Ascending aorta (tissue), 2 donors: ENCODE measurements at regions not wholly inside any gene's neighbourhood (a gene's known extent, or its start where the extent isn't known, plus 50 kb on each side); places are given as distances from the start of the nearest gene placed in this dataset.

Source experiments
- DNase-seq, 2 donors: peaks; one replicate each; pipeline ENCODE4 v3.0.0-alpha.2; 2019; ENCODE audit warnings: low spot score in 2 of 2
- H3K27ac ChIP-seq, 2 donors: fragments of 200-600 bp; sonication (generic); one replicate each; pipeline ENCODE4 v1.5.1; 2016 to 2017; ENCODE audit warnings: mild to moderate bottlenecking in 1 of 2
- H3K27me3 ChIP-seq: fragments of 200-600 bp; sonication (generic); one replicate; pipeline ENCODE4 v1.5.1; 2017
- H3K36me3 ChIP-seq, 2 donors: fragments of 200-600 bp; sonication (generic); one replicate each; pipeline ENCODE4 v1.5.1; 2016
- H3K4me1 ChIP-seq, 2 donors: fragments of 200-600 bp; sonication (generic); one replicate each; pipeline ENCODE4 v1.5.1; 2016 to 2017; ENCODE audit warnings: mild to moderate bottlenecking in 1 of 2
- H3K4me3 ChIP-seq, 2 donors: fragments of 200-600 bp; sonication (generic); one replicate each; pipeline ENCODE4 v1.5.1; 2016 to 2017; ENCODE audit warnings: mild to moderate bottlenecking in 1 of 2
- H3K9me3 ChIP-seq, 2 donors: fragments of 200-600 bp; sonication (generic); one replicate each; pipeline ENCODE4 v1.5.1; 2016
- intact Hi-C: fragments of 100-400 bp; cut with DNase I; formaldehyde crosslinking; loops from one replicate; pipeline ENCODE4 v1.15.1; 2023
- TF ChIP-seq, protein P1 (sequence below), 3 experiments: fragments of 200-600 bp in 2 of 3; fragments of 450-650 bp in 1 of 3; sonication (generic) in 2 of 3; IDR thresholded peaks; one replicate each; pipeline ENCODE4 v1.5.1; 2016 to 2019; ENCODE audit warnings: antibody characterized with exemption in 3 of 3, mild to moderate bottlenecking in 1 of 3, moderate library complexity in 1 of 3

DNA sequence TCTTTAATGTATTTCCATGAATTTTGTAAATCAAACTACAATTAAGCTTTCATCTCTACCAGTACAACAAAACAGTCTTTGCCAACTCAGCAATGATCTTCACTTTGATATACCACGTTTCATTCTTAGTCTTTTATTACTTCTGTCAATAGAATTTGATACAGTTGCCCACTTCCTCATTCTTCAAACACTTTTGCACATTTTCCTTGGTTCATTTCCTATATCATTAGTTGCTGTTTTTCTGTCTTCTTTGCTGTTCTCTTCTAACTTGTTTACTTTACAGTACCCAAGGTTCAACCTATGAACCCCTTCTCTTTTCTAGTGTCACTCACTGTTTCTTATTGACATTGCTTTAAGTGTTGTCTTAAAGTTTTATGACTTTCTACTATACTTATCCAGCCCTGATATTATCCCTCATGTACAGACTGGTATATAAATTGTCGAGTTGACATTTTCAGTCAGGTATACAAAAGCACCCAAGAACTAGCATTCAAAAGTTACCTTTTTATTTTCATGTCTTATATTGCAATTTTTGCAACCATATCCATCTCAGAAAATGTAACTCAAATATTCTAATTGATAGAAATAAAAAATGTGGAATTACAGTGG is 903.1 kb downstream of the NSUN3 start:
- TF ChIP-seq, protein P1, sequence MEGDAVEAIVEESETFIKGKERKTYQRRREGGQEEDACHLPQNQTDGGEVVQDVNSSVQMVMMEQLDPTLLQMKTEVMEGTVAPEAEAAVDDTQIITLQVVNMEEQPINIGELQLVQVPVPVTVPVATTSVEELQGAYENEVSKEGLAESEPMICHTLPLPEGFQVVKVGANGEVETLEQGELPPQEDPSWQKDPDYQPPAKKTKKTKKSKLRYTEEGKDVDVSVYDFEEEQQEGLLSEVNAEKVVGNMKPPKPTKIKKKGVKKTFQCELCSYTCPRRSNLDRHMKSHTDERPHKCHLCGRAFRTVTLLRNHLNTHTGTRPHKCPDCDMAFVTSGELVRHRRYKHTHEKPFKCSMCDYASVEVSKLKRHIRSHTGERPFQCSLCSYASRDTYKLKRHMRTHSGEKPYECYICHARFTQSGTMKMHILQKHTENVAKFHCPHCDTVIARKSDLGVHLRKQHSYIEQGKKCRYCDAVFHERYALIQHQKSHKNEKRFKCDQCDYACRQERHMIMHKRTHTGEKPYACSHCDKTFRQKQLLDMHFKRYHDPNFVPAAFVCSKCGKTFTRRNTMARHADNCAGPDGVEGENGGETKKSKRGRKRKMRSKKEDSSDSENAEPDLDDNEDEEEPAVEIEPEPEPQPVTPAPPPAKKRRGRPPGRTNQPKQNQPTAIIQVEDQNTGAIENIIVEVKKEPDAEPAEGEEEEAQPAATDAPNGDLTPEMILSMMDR (IDR thresholded peaks at IDR 0.05): no peak
- Histone ChIP-seq H3K9me3 (no peaks in the 10 kb centered on the region), H3K36me3 (no peaks in the 10 kb centered on the region), H3K4me3 (no peak overlapping the region), H3K27me3 (no peaks in the 10 kb centered on the region), H3K27ac (no peak overlapping the region), H3K4me1 (no peaks in the 10 kb centered on the region)
- intact Hi-C loops: no loop called here
- no peak for DNase-seq

DNA sequence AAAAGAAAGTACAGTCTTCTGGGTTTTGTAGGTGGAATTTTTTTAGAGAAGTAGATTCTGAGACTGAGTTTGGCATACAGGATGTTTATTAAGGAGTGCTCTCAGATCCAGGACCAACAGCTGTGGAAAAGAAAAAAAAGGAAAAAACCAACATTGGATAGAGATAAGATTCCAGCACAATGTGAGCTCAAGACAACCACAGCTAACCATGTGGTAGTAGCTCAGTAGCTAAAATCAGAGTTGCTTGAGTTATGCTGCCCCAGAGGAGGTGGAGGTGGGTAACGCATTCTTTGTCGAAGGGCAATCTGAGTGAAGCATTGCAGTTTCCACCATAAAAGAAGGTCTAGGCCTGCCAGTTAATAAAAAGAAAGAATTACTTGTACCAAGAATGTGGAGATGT is 904.3 kb downstream of the NSUN3 start:
- H3K4me1 ChIP-seq: no peaks in the 10 kb centered on the region
- H3K36me3 ChIP-seq: no peaks in the 10 kb centered on the region
- no peaks in the 10 kb centered on the region for H3K27me3 ChIP-seq
- H3K27ac ChIP-seq: no peak overlapping the region
- intact Hi-C loops: no loop called here
- H3K4me3 ChIP-seq: no peak overlapping the region
- DNase-seq: no peak
- TF ChIP-seq, protein P1 (IDR thresholded peaks at IDR 0.05): no peak
- no peaks in the 10 kb centered on the region for H3K9me3 ChIP-seq

DNA sequence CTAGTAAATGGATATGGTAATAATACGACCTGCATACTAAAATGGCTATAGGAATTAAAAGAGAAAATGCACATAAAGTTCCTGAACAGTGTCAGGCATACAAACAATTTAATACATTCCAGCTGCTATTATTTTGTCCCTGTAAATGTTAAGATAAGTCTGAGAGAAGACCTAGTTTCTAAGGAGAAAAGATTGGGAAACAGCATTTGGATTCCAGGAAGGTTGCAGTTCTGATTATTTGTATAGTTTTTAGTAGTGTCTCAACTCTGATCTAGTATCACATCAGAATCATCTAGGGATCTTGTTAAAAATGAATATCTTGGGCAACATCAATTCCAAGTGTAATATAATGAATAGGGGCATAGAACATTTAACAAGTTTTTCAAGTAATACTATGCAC is 905.7 kb downstream of the NSUN3 start:
- Histone ChIP-seq H3K4me1 (no peaks in the 10 kb centered on the region), H3K36me3 (no peaks in the 10 kb centered on the region), H3K4me3 (no peak overlapping the region), H3K27ac (no peak overlapping the region), H3K9me3 (no peaks in the 10 kb centered on the region), H3K27me3 (no peaks in the 10 kb centered on the region)
- intact Hi-C loops: no loop called here
- TF ChIP-seq, protein P1 (IDR thresholded peaks at IDR 0.05): no peak
- no peak for DNase-seq

DNA sequence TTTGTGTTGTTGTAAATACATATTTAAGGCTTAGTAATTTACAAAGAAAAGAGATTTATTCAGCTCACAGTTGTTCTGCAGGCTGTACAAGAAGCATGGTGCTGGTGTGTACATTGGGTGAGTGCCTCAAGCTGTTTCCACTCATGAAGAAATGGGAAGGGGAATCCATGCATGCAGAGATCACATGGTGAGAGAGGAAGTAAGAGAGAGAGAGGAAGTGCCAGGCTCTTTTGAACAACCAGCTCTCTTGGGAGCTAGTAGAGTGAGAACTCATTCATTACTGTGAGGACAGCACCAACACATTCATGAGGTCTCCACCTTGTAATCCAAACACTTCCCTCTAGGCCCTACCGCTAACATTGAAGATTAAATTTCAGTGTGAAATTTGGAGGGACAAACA is 909.2 kb downstream of the NSUN3 start:
- H3K36me3 ChIP-seq: no peaks in the 10 kb centered on the region
- no peaks in the 10 kb centered on the region for H3K27me3 ChIP-seq
- H3K4me3 ChIP-seq: no peak overlapping the region
- H3K4me1 ChIP-seq: no peaks in the 10 kb centered on the region
- TF ChIP-seq, protein P1 (IDR thresholded peaks at IDR 0.05): no peak
- no peak overlapping the region for H3K27ac ChIP-seq
- H3K9me3 ChIP-seq: peaks cover 0 to 5% of the 10 kb centered on the region in 2 donors
- intact Hi-C loops: no loop called here
- no peak for DNase-seq

DNA sequence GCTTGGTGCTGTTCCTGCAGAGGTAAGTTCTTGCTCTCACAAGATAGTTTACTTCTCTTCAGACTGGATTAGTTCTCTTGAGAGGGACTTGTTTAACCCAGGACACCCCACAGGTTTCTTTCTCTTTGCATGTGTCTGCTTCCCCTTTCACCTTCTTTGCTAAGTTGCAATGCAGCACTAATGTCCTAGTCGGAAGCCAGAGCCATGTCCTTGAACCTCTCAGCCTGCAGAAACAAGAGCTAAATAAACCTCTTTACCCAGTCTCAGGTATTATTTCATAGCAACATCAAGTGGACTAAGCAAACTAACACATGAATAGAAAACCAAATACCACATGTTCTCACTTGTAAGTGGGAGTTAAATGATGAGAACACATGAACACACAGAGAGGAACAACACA is 915.2 kb downstream of the NSUN3 start:
- Histone ChIP-seq H3K9me3 (peaks cover 0 to 5% of the 10 kb centered on the region in 2 donors), H3K27ac (no peak overlapping the region), H3K36me3 (no peaks in the 10 kb centered on the region), H3K4me1 (no peaks in the 10 kb centered on the region), H3K4me3 (no peak overlapping the region), H3K27me3 (no peaks in the 10 kb centered on the region)
- intact Hi-C loops: no loop called here
- TF ChIP-seq, protein P1 (IDR thresholded peaks at IDR 0.05): no peak
- DNase-seq: no peak

DNA sequence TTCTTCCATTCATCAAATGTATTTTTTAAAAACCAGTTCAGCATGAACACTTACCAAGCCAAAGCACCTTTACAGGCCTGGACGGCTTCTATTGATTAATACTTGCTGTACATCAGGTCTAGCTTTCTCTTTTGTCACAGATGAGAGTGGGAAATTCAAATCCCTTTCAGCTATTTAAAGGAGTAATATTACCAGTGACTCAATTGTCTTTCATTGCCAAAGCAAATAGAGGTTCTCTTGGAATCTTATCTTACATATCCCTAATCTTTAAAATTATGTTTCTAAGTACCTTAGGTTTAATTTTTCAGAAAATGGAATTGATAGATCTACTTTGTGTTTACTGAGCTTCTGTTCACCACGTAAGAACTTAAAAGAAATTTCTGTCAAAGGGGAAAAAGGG is 922.9 kb downstream of the NSUN3 start:
- Histone ChIP-seq H3K27me3 (no peaks in the 10 kb centered on the region), H3K36me3 (no peaks in the 10 kb centered on the region), H3K4me1 (no peaks in the 10 kb centered on the region), H3K27ac (no peak overlapping the region), H3K4me3 (no peak overlapping the region), H3K9me3 (no peaks in the 10 kb centered on the region)
- DNase-seq: no peak
- intact Hi-C loops: no loop called here
- TF ChIP-seq, protein P1 (IDR thresholded peaks at IDR 0.05): no peak
